ENCODE measurements at regions not wholly inside any gene's neighbourhood (a gene's known extent, or its start where the extent isn't known, plus 50 kb on each side); places are given as distances from the start of the nearest gene placed in this dataset.
"Not testable (repeated sequence)": the region's sequence is repeated elsewhere in the genome, so short reads cannot be mapped to it uniquely, and the experiment has no call there.

GRCh38 chr22:27609451-27609888 lies 192.1 kb downstream of the MN1 start (continued):
- TF ChIP-seq FOSL1 (IDR thresholded peaks at IDR 0.05; ENCODE audit: insufficient read depth, low read depth, low read length) = no peak
- TF ChIP-seq USF2 (IDR thresholded peaks at IDR 0.05; ENCODE audit: low read length) = no peak
- no peak for TF ChIP-seq TCF12 (IDR thresholded peaks at IDR 0.05; ENCODE audit: low read depth, low read length)

- H3K23me2 ChIP-seq (ENCODE audit: low read depth, low read length); H2BK20ac ChIP-seq (ENCODE audit: low read length); H3K9me3 ChIP-seq (ENCODE audit: insufficient read depth in 2 of 2, low read depth in 1 of 2, low read length in 1 of 2); H3K4me1 ChIP-seq (replicated peaks in 1 of 4; ENCODE audit: control insufficient read depth in 3 of 4, insufficient read depth in 4 of 4, low read length in 3 of 4); H3K4ac ChIP-seq (replicated peaks; ENCODE audit: insufficient read length, low read depth, low read length); H3K9ac ChIP-seq (replicated peaks in 1 of 4; ENCODE audit: extremely low read depth in 1 of 4, low read depth in 3 of 4, low read length in 3 of 4); H2BK12ac ChIP-seq (ENCODE audit: low read depth, low read length); CTCF ChIA-PET (ENCODE audit: partially characterized antibody); H3K56ac ChIP-seq (replicated peaks; ENCODE audit: insufficient read length, low read depth, low read length); H4K5ac ChIP-seq (ENCODE audit: insufficient read length, low read depth, low read length); H3K79me2 ChIP-seq (ENCODE audit: control insufficient read depth in 1 of 2, insufficient read depth in 2 of 2, low read length in 2 of 2); H3K18ac ChIP-seq (ENCODE audit: extremely low read depth, low read length); H3K36me3 ChIP-seq (ENCODE audit: control insufficient read depth in 2 of 4, insufficient read depth in 4 of 4, low read length in 3 of 4); H4K91ac ChIP-seq (replicated peaks; ENCODE audit: insufficient read length, low read length); H3K23ac ChIP-seq (ENCODE audit: insufficient read length); FAIRE-seq; H2BK120ac ChIP-seq (replicated peaks; ENCODE audit: low read depth, low read length); H3K27ac ChIP-seq (ENCODE audit: low read depth, low read length); POLR2A ChIA-PET (ENCODE audit: partially characterized antibody); H3K14ac ChIP-seq (ENCODE audit: insufficient read length); H3K27me3 ChIP-seq (replicated peaks in 1 of 4; ENCODE audit: control insufficient read depth in 3 of 4, extremely low read depth in 1 of 4, insufficient read depth in 3 of 4, low read length in 3 of 4); H3K79me1 ChIP-seq (ENCODE audit: low read depth, low read length); H2BK15ac ChIP-seq (ENCODE audit: low read length); H2AK5ac ChIP-seq (ENCODE audit: low read depth, low read length); H2AFZ ChIP-seq (ENCODE audit: low read length); H3K4me3 ChIP-seq (ENCODE audit: extremely low read depth in 1 of 4, insufficient read depth in 2 of 4, low read depth in 3 of 4, low read length in 4 of 4); H4K20me1 ChIP-seq (replicated peaks in 1 of 2; ENCODE audit: control insufficient read depth in 1 of 2, insufficient read depth in 2 of 2, low read length in 2 of 2); H3K4me2 ChIP-seq (ENCODE audit: insufficient read depth in 1 of 2, low read depth in 2 of 2, low read length in 2 of 2); DNase-seq (ENCODE audit: low read depth in 1 of 2, low spot score in 2 of 2); H4K8ac ChIP-seq (ENCODE audit: extremely low read depth, insufficient read depth, low read length); H2BK5ac ChIP-seq (ENCODE audit: low read depth, low read length): not testable (repeated sequence)
- WGBS, 2 experiments (ENCODE audit: extremely low coverage in 1 of 2, insufficient coverage in 1 of 2, insufficient read length in 1 of 2, insufficient replicate concordance in 2 of 2, low coverage in 1 of 2, low lambda C conversion rate in 2 of 2, missing lambda C conversion rate in 1 of 2) = 86% methylated on average over 3 of the region's 4 CpGs; no CpG with 5 or more reads in 1 of the 2 experiments
These were observed 191.4 kb downstream of the MN1 start for GRCh38 chr22:27610164-27610563.

Data from H1 (cell line).